ENCODE measurements at regions not wholly inside any gene's neighbourhood (a gene's known extent, or its start where the extent isn't known, plus 50 kb on each side); places are given as distances from the start of the nearest gene placed in this dataset.
"Not testable (repeated sequence)": the region's sequence is repeated elsewhere in the genome, so short reads cannot be mapped to it uniquely, and the experiment has no call there.

DNA sequence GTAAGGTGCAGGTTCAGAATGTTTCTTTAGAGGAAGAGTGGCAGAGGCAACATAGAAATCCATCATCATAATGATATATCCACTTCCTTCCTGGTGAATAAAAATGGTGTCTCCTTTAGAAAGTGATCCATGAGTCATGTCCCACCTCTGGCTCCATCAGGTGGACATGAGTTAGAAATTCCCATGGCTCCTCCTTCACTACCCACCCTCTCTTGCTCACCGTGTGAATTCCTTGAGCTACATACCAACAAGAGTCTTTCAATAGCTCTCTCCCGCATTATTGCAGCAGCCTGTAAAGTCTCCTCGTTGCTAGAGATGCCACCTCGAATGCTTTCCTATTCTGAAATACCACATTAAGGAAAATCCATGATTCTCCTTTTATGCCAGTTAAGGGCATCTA is 317.6 kb downstream of the LNPK start:
- no peak for DNase-seq (ENCODE audit: low spot score)

DNA sequence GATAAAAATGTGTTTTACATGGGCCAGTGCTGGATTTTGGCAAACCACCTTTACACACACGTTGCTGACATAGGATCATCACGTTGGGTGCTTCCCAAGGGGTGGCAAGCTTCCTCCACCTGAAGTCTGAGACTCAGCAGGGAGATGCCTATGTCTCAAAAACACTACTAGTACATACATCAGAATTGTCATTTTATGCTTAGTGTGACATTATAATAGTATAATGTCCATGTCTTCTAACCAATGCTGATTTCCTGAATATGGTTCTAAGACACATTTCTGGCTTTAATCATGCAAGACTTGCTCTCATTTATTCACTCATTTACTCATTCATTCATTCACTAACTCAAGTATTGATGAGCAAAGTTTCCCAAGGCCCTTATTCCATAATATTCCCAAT is 322.3 kb downstream of the LNPK start:
- DNase-seq (ENCODE audit: low spot score), result no peak

DNA sequence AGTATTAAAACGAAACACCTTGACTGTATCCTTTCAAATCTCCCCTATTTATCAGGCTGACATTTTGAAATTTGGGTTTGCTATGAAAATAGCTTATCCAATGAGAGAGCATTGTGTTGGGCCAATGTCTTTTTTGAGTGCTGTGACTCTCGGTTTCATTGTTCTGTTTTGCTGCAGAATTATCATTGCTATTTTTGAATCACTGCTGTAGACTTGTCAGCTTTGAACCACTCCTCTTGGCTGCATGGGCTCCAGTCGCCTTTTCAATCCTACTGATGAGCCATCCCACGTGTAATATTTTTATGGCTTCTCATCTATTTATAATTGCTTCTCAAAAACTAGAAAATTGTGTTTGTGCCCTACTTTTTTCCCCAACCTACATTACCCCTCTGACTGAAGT is 322.8 kb downstream of the LNPK start:
- no peak for DNase-seq (ENCODE audit: low spot score)

DNA sequence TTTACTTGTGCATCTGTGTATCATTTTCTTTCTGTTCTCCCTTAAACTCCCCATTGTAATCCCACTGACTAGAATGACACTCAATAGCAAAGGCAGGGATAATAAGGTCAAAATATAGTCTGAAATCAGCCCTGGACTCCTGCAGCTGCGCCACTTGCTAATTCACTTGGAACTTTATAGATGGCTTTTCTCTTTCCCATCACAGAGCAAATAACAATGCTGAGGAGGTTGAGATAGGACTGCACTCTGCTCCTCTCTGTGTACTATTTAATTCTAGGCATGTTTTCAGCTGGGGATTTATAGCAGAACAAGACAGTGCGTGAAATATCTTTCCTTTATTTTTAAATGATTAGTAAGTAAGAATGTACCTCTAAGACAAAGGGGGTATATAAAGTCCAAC is 324.2 kb downstream of the LNPK start:
- no peak for DNase-seq (ENCODE audit: low spot score)

DNA sequence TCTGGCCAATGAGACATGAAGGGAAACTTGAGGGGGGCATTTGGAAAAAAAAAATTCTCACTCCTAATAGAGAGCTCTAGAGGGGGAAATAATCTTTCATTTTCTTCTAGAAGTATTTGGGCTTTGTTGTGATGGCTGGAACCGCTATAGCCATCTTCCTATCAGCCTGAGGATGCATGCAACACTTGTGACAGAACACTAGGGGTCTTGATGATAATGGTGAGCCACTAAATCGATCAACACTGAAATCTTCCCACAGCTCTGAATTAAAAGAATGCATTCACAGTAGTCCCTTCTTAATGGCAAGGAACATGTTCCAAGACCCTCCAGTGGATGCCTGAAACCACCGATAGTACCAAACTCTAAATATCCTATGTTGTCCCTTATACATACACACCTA is 325.3 kb downstream of the LNPK start:
- DNase-seq (ENCODE audit: low spot score), result no peak

DNA sequence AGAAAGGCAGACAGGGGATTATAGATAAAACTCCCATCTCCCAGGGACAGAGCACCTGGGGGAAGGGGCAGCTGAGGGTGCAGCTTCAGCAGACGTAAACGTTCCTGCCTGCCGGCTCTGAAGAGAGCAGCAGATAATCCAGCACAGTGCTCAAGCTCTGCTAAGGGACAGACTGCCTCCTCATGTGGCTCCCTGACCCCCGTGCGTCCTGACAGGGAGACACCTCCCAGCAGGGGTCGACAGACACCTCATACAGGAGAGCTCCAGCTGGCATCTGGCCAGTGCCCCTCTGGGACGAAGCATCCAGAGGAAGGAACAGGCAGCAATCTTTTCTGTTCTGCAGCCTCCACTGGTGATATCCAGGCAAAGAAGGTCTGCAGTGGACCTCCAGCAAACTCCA is 333.3 kb downstream of the LNPK start:
- not testable (repeated sequence) for DNase-seq (ENCODE audit: low spot score)

DNA sequence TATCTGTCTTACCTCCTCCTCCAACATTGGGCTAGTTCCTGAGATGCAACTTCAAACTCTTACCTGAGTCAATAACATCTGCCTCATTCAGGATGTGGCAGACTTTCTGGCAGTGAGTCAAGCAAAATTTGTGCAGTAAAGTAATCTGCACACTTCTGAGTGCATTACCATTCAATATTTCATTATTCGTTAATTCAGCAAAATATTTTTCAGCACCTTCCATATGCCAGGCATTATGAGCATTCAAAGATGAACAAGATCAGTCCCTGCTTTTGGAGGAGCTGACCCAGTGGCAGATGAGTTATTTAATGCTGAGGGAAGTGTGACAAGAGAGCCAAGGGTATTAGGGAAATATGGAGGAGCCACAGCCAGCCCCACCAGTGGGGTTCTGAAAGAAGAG is 339.7 kb downstream of the LNPK start:
- DNase-seq (ENCODE audit: low spot score), result no peak

DNA sequence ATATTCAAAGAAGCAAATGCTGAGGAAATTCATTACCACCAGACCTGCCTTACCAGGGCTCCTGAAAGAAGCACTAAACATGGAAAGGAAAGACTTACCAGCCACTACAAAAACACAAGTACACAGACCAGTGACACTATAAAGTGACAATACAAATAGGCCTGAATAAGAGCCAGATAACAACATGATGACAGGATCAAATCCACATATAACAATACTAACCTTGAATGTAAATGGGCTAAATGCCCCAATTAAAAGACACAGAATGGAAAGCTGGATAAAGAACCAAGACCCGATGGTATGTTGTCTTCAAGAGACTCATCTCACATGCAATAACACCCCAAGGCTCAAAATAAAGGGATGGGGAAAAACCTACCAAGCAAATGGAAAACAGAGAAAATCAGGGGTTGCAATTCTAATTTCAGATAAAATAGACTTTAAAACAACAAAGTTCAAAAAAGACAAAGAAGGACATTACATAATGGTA is 353.4 kb downstream of the LNPK start:
- no peak for DNase-seq (ENCODE audit: low spot score)

DNA sequence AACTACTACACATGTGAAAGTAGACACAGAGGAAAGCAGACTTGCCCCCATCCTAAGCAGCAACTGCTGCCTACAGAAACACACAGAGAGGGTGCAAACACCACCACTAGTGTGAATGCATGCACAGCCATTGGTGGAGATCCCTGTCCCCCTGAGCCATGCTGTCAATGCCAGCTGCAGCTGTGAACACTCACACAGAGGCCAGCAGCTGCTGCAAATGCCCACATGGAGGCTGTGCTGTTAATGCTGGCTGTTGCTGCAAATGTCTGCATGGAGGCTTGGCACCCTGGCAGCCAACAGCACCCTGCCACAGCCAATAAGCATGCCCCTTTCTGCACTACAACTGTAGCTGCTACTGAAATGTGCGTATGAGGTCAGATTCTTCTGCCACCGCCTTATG is 355.0 kb downstream of the LNPK start:
- DNase-seq (ENCODE audit: low spot score), result no peak

DNA sequence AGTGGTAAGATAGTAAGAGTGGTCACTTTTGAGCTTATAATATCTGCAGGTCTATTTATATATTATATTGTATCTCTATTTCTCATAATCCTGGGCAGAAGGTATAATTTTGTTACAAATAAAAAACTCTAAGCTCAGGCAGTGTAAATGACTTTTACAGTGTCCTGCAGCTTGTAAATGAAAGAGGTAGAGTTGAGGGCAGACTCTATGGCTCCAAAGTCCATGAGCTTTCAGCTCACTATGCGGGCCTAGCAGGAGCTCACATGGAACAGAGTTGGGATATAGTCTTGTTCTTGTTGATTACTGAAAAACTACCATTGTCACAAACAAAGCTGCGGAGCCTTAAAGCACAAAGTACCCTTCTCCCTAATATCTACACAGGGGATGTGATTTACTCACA is 361.4 kb downstream of the LNPK start:
- DNase-seq (ENCODE audit: low spot score), result no peak

DNA sequence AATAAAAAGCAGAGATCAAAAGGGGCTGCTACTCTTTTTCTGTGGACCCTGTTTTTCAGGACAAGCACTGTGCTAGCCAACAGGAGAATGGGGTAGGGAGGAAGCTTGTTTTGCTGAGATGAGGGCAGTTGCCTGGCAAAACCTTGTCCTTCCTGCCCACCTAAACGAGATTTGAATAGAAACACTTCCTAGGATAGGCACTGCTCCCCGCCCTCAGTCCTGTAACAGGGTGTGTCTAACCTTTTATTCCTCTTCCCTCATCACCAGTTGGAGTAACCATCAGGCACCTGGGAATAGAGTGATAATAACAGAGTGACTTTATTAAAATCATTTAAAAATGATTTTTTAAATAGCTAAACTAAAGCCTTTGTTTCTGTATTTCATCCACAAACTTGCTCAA is 368.8 kb downstream of the LNPK start:
- DNase-seq (ENCODE audit: low spot score), result no peak

DNA sequence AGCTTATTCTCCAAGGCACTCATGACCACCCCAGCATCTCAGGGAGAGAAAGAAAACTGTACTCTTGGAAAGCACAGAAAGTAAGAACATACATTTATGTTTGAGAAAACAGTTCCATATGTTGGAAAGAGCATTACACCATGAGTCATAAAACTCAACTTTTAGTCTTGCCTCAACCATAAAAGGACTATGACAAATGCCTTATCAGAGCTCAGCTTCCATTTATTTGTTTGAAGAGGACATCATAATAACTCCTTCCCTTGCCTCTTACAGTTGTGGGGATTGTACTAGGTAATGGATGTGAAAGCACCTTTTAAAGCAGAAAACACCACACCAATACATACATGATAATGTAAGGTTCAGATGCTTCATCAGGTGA is 370.8 kb downstream of the LNPK start:
- no peak for DNase-seq (ENCODE audit: low spot score)

DNA sequence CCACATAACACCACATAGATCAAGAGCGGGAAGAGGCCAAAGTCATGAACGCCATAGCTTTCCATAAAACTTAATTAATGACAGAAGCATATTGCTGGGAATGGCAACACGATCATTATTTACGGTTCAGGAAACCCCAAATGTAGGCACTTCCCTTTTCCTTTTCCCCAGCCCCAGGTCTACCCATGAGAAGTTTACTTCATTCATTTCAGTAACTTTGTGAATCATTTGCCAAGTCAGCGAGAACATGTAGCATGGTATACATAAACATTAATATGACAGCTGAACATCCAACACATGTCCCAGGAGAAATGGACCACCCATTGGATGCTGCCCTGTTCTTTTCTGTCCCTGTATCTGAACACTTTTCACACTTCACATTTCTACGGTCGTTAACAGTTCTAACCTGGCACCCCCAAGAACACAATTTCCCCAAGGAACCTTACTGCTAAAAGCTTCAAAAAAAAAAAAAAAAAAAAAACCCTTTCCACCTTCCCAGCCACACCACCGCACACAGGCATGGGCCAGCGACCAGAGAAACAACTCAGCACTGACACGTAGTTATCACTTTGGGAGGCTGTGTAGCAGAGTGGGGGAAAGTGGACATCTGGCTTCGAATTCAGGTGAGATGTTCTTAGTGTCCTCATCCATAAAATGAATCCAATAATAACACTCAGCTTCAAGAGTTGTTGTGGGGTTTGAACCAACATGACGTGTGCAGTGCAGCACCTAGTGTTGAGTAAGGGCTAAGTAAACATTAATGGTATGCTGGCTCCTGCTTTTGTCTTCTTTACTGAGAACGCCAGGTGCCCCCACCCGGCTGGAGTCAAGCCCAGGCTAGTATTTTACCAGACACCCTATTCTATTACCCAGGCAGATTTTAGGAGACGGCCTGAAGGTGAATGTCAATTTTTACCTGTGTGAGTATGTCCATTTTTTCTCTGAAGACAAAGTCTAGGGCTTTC is 371.5 kb downstream of the LNPK start:
- no peak for DNase-seq (ENCODE audit: low spot score)

DNA sequence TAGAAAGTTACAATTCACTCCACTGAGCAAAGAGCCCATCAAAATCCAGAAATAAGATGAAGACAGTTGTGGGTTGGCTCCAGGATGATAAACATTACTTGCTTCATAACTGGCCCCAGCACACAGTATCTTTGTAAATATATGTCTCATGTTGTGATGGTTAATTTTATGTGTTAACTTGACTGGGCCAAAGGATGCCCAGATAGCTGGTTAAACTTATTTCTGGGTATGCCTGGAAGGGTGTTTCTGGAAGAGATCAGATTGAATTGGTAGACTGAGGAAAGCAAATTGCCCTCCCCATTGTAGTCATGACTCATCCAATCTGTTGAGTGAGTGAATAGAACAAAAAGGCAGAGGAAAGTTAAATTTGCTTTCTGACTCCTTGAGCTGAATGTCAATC is 373.8 kb downstream of the LNPK start:
- DNase-seq (ENCODE audit: low spot score), result no peak

DNA sequence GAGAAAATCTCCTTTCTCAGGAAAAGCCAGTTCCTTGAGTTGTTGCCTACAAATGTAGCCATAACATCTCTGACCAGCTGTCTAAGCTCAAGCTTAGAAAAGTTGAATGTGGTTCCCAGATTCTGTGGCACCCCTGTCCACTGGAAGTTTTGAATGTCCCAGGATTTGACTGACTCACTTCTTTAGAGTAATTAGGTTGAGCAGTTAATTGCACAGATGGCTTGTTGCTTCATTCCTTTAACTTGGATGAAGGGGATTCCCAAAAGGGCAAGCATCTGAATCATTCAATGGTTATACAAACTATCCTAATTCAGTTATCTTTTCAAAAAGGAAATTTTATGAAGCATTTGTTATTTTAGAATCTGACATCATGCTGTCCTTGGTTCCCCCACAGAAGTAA is 374.7 kb downstream of the LNPK start:
- DNase-seq (ENCODE audit: low spot score), result no peak

DNA sequence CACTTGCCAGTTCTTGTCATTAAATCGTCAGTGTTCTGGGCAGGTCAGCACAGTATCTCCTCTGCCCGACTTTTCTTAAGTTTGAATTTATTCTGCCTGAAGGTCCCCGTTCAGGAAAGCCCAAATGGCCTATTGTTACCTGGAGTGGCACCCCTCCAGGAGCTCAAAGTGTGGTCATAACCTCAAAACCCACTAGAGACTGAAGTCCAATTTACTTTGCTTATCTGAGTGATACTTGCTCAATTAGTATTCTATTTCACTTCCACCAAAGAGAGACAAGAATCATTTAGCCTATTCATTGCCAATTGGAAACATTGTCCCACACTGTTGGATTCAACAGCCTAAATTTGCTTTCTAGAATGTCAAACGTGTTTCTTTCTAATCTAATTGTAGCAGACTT is 375.3 kb downstream of the LNPK start:
- DNase-seq (ENCODE audit: low spot score), result no peak

DNA sequence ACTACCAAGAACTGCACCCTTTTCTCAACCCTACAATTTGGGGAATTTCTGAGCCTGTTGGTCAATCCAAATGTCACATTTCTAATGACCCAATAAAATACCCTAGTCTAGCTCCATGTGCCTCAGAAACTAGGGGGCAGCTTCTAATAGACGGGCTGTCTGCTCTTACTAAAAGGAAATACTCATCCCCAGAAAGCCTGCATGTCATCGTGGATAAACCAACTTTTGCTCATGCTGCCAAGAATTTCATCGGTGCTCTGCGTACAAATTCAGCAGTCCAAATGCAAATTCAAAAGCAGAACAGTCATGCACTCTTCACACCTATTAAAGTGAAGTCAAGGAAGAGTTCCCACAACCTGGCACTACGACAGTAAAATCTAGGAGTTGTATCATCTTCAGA is 377.3 kb downstream of the LNPK start:
- no peak for DNase-seq (ENCODE audit: low spot score)

DNA sequence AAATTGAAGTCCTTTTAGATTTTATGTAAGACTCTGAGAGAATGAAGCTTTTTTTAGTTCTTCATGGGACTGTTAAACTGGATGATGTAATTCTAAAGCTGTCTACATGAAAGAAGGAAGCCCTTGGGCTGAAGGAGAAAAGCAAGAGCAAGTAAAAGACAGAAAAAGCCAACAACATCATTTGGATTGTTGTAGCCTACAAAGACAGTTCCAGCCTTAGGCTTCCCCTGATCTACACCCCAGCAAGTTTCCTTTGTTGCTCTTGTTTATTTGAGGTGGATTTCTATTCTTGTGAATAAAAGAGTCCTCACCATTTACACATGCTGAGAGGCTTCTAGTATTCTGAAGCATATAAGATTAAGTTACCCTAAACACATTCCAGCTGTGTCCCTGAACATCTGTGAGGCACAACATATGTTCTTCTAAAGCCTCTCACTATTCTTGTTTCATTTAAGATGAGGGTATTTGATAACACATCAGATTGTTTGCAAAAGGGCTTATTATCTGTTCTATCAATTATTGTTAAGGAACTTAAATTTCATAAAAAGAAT is 377.8 kb downstream of the LNPK start:
- no peak for DNase-seq (ENCODE audit: low spot score)

DNA sequence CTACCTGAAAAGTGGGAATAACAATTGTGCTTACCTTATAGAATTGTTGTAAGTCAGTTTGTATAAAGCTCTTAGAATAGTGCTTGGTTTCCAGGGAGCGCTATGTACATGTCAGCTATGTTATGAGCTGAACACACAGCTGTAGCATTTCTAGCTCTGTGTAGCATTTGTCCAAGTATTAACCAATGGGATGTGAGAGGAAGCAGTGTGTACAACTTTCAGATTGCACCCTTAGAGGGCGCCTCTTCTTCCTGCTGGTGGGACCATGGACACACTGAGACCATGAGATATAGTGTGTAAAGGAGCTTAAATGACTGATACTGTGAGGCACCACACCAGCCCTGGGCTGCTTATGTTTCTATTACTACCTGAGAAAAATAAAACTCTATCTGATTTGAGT is 380.2 kb downstream of the LNPK start:
- no peak for DNase-seq (ENCODE audit: low spot score)

DNA sequence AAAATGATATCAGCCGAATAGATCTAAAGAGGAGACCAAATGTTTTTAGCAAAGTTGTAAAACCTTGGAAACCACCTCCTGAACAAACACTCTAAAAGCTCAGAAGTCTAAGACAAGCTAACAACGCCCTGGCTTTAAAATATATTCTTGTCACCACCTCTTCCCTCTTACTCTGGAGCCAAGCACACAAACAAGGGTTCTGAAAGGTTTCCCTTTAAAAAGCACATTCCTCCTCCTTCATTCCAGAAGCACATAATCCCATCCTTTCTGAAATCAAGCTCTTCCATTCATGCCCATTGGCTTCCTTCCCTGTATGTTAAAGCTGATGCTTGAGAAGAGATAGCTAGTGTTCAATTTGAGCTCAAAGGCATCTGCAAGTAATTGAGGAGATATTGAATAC is 382.0 kb downstream of the LNPK start:
- no peak for DNase-seq (ENCODE audit: low spot score)

DNA sequence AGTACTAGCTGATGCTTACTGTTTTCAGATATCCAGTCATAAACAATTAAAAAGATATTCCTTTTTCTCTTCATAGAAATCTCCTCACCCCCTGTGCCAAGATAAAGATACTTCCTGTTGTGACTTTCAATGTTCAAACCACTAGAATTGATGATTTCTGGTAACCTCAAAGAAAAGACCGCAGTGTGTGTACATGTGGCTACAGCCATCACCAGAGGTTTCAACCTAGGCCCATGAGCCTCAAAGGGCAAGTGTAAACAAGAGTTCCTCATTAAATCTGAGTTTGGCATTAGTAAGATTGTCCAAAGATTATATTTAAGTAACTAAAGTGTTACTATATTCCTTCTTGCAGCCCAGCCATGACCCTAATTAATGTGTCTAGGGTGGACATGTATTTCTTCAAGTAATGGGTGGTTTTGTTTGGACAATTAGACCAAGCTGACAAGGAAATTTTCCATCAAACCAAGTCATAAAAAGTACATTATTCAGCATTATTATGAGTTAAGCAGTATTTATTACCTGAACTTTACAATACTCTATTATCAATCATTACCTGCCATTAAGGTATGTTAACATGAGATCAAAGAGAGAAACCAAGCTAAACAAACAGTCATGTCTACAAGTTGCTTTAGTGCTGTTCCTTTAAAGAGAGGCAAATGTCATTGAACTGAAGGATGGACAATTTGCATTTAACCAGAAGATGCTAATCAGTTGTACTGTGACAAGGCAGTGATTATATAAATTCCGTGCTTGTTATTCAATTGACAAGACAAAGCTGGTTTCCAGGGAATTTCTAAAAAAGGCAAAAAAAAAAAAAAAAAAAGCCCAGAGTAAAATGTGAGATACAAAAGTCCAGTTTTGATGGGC is 382.7 kb downstream of the LNPK start:
- no peak for DNase-seq (ENCODE audit: low spot score)

DNA sequence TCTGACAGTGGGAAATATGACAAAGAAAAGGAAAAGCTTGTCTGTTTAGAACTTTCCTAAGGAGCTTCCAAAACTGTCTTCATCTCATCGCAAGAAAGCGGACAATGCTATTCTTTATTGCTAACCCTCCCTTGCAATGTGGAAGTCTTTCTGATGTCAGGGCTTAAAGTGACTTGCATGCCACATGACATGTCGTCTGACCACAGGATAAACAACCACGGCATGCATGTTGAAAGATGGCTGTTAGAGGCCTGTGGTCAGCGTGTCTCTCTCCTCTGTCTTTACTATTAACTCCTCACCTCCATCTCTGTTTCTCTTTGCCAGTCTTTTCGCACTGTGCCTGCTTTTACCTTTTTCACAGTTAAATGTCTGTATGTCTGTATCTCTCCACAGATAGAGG is 389.8 kb downstream of the LNPK start:
- DNase-seq (ENCODE audit: low spot score), result no peak

Measured in hematopoietic multipotent progenitor cell treated with erythropoietin and hydrocortisone succinate and interleukin-3 and kit ligand, for 15 days (in vitro differentiated cells).